HCT116 (cell line): ENCODE measurements at regions not wholly inside any gene's neighbourhood (a gene's known extent, or its start where the extent isn't known, plus 50 kb on each side); places are given as distances from the start of the nearest gene placed in this dataset.

Experiments used
- ATAC-seq: fragments of 200-7000 bp; cut with Tn5 transposase; 2 replicates; pipeline ENCODE4 v1.9.1; 2020; ENCODE audit warnings: mild to moderate bottlenecking, moderate library complexity
- BruUV-seq: library from RNA; stranded (reverse); fragments of 400-500 nt; replicated peaks from 2 replicates; lab custom pipeline; 2021; lab: Mats Ljungman, UMichigan
- CTCF ChIA-PET: fragments of 300-600 bp; sonication (Branson Sonifier 250); formaldehyde crosslinking; loops from one replicate; lab custom pipeline; 2021; ENCODE audit warnings: antibody characterized with exemption; lab: Charles Lee
- POLR2A ChIA-PET: fragments of 300-600, 350-600 bp; sonication (Branson Sonifier 250); formaldehyde crosslinking; loops from one replicate; lab custom pipeline; 2021; ENCODE audit warnings: antibody characterized with exemption; lab: Charles Lee
- RAD21 ChIA-PET, 2 experiments: fragments of 300-600 bp; sonication (Branson Sonifier 250); formaldehyde crosslinking; loops; one replicate each; lab custom pipeline; 2023; ENCODE audit warnings: low total read pairs in 2 of 2; ENCODE audit not compliant: uncharacterized antibody in 2 of 2, unreplicated experiment in 2 of 2, low non-redundant PET in 1 of 2; lab: Charles Lee
- DNase-seq: peaks from one replicate; pipeline ENCODE4 v3.0.0-alpha.2; 2010; ENCODE audit warnings: low read depth, low spot score
- H2AFZ ChIP-seq: fragments of 200-600 bp; shearing (Covaris generic), sonication (generic); 2 replicates; pipeline ENCODE4 v1.6.1; 2017; ENCODE audit warnings: low read depth, mixed run types, mixed read lengths, antibody characterized with exemption, low read length; ENCODE audit not compliant: poor library complexity, severe bottlenecking
- H3K27ac ChIP-seq: 2 replicates; pipeline ENCODE4 v1.5.1; 2012; ENCODE audit warnings: low read depth, low read length
- H3K27me3 ChIP-seq: fragments of 200-600 bp; sonication (generic); 2 replicates; pipeline ENCODE4 v1.6.1; 2016; ENCODE audit warnings: mixed run types, low read length, mixed read lengths; ENCODE audit not compliant: insufficient read depth
- H3K36me3 ChIP-seq, 2 experiments: fragments of 200-500 bp in 1 of 2; fragments of 200-600 bp in 1 of 2; sonication (Bioruptor generic) in 1 of 2; sonication (generic) in 1 of 2; 2 replicates each; pipeline versions ENCODE4 v1.5.1 to v1.6.1; 2014 to 2016; ENCODE audit warnings: low read length in 2 of 2, inconsistent platforms in 1 of 2, mixed read lengths in 1 of 2, mixed run types in 1 of 2; ENCODE audit not compliant: insufficient read depth in 2 of 2, control insufficient read depth in 1 of 2
- H3K4me1 ChIP-seq, 2 experiments: fragments of 200-600 bp in 1 of 2; sonication (generic) in 1 of 2; 2 replicates each; pipeline versions ENCODE4 v1.5.1 to v1.6.1; 2012 to 2017; ENCODE audit warnings: low read length in 2 of 2, inconsistent platforms in 1 of 2, mild to moderate bottlenecking in 1 of 2, mixed read lengths in 1 of 2, mixed run types in 1 of 2, moderate library complexity in 1 of 2; ENCODE audit not compliant: insufficient read depth in 2 of 2, control insufficient read depth in 1 of 2
- H3K4me2 ChIP-seq: fragments of 200-600 bp; sonication (generic); 2 replicates; pipeline ENCODE4 v1.6.1; 2017; ENCODE audit warnings: mixed run types, low read length, mixed read lengths
- H3K4me3 ChIP-seq, 2 experiments: fragments of 200-600 bp in 1 of 2; sonication (generic) in 1 of 2; replicated peaks in 1 of 2; 2 replicates each; pipeline ENCODE4 v1.5.1; 2011 to 2016; ENCODE audit warnings: low read length in 2 of 2, control low read depth in 1 of 2, low read depth in 1 of 2, mild to moderate bottlenecking in 1 of 2, mixed read lengths in 1 of 2, mixed run types in 1 of 2
- H3K79me2 ChIP-seq: fragments of 200-600 bp; sonication (generic); 2 replicates; pipeline ENCODE4 v1.6.1; 2017; ENCODE audit warnings: mild to moderate bottlenecking, mixed run types, low read length, moderate library complexity, mixed read lengths; ENCODE audit not compliant: insufficient read depth
- H3K9ac ChIP-seq: fragments of 200-600 bp; sonication (generic); 2 replicates; pipeline ENCODE4 v1.6.1; 2016; ENCODE audit warnings: low read length, mixed read lengths
- H3K9me2 ChIP-seq: fragments of 200-600 bp; sonication (generic), shearing (Covaris generic); 2 replicates; pipeline ENCODE4 v1.6.1; 2017; ENCODE audit warnings: mixed run types, mild to moderate bottlenecking, moderate library complexity; ENCODE audit not compliant: insufficient read depth
- H3K9me3 ChIP-seq, 2 experiments: fragments of 200-500 bp in 1 of 2; fragments of 200-600 bp in 1 of 2; sonication (Bioruptor generic) in 1 of 2; sonication (generic) in 1 of 2; 2 replicates each; pipeline ENCODE4 v1.6.1; 2014 to 2017; ENCODE audit warnings: low read length in 2 of 2, mixed read lengths in 2 of 2, inconsistent platforms in 1 of 2, low read depth in 1 of 2, mild to moderate bottlenecking in 1 of 2, mixed run types in 1 of 2, moderate library complexity in 1 of 2; ENCODE audit not compliant: control insufficient read depth in 1 of 2, insufficient read depth in 1 of 2
- H4K20me1 ChIP-seq: fragments of 200-600 bp; sonication (generic), shearing (Covaris generic); 2 replicates; pipeline ENCODE4 v1.6.1; 2017; ENCODE audit warnings: mixed run types, mild to moderate bottlenecking, moderate library complexity; ENCODE audit not compliant: insufficient read depth
- ATF3 ChIP-seq: IDR thresholded peaks from 2 replicates; pipeline ENCODE4 v1.6.1; 2012
- CBX3 ChIP-seq: IDR thresholded peaks from 2 replicates; pipeline ENCODE4 v1.6.1; 2012; ENCODE audit warnings: low read depth
- CEBPB ChIP-seq: IDR thresholded peaks from 2 replicates; pipeline ENCODE4 v1.6.1; 2012; ENCODE audit warnings: low read depth
- EGR1 ChIP-seq: IDR thresholded peaks from 2 replicates; pipeline ENCODE4 v1.6.1; 2012; ENCODE audit warnings: low read depth
- MAX ChIP-seq: IDR thresholded peaks from 2 replicates; pipeline ENCODE4 v1.6.1; 2012
- POLR2AphosphoS5 ChIP-seq: IDR thresholded peaks from 2 replicates; pipeline ENCODE4 v1.6.1; 2011; ENCODE audit warnings: mild to moderate bottlenecking, low read depth, low read length, moderate library complexity
- RAD21 ChIP-seq: IDR thresholded peaks from 2 replicates; pipeline ENCODE4 v1.6.1; 2012; ENCODE audit warnings: low read depth, mild to moderate bottlenecking
- REST ChIP-seq: IDR thresholded peaks from 2 replicates; pipeline ENCODE4 v1.6.1; 2012; ENCODE audit warnings: low read depth
- SIN3A ChIP-seq: IDR thresholded peaks from 2 replicates; pipeline ENCODE4 v1.6.1; 2012; ENCODE audit warnings: low read depth
- SRF ChIP-seq: IDR thresholded peaks from 2 replicates; pipeline ENCODE4 v1.6.1; 2012; ENCODE audit warnings: low read depth
- TCF7L2 ChIP-seq: IDR thresholded peaks from 2 replicates; pipeline ENCODE4 v1.7.0; 2011; ENCODE audit warnings: borderline replicate concordance, inconsistent platforms; ENCODE audit not compliant: insufficient read depth, insufficient read length; ENCODE audit errors: extremely low read depth
- YY1 ChIP-seq: IDR thresholded peaks from 2 replicates; pipeline ENCODE4 v1.6.1; 2011; ENCODE audit warnings: low read length, low read depth, moderate library complexity, mild to moderate bottlenecking; ENCODE audit not compliant: insufficient replicate concordance; ENCODE audit errors: extremely low read depth
- ZBTB33 ChIP-seq: IDR thresholded peaks from 2 replicates; pipeline ENCODE4 v1.6.1; 2011; ENCODE audit warnings: mild to moderate bottlenecking, low read length, moderate library complexity; ENCODE audit not compliant: insufficient replicate concordance; ENCODE audit errors: extremely low read depth
- ZNF274 ChIP-seq: fragments of 200-500 bp; sonication (Bioruptor generic); IDR thresholded peaks from 2 replicates; pipeline ENCODE4 v1.6.1; 2014; ENCODE audit warnings: mild to moderate bottlenecking, low read depth, low read length, inconsistent platforms
- intact Hi-C: fragments of 100-400 bp; cut with micrococcal nuclease; formaldehyde crosslinking; loops from 2 replicates; pipeline ENCODE4 v1.10.0; 2022

- CTCF ChIA-PET: no interaction called here
- Histone ChIP-seq H3K27ac (no peak overlapping the region), H3K9me2 (no peaks in the 10 kb centered on the region), H3K79me2 (no peaks in the 10 kb centered on the region), H4K20me1 (no peaks in the 10 kb centered on the region; the same call in 1 of the 2 replicates), H3K36me3 (no peaks in the 10 kb centered on the region), H2AFZ (no peak overlapping the region), H3K4me1 (no peaks in the 10 kb centered on the region), H3K4me3 (no peak overlapping the region), H3K27me3 (no peaks in the 10 kb centered on the region), H3K9me3 (no peaks in the 10 kb centered on the region), H3K9ac (no peak overlapping the region), H3K4me2 (no peak overlapping the region)
- POLR2A ChIA-PET: no interaction called here
- TF ChIP-seq MAX: no peak
- TF ChIP-seq CEBPB: no peak
- no peak for TF ChIP-seq ZNF274
- no peak for TF ChIP-seq POLR2AphosphoS5
- TF ChIP-seq SRF: no peak
- no peak for TF ChIP-seq ZBTB33
- no peak for TF ChIP-seq TCF7L2
- TF ChIP-seq SIN3A: no peak
- no peak for TF ChIP-seq REST
- TF ChIP-seq ATF3: no peak
- TF ChIP-seq YY1: no peak
- no peak for TF ChIP-seq EGR1
- no peak for TF ChIP-seq RAD21
- no peak for TF ChIP-seq CBX3
- DNase-seq: no peak
- intact Hi-C loops: loop anchor here (10.0 kb wide), 1 partner anchor 370 kb away; no protein-coding TSS in a partner anchor
- ATAC-seq: no peak
- BruUV-seq: no TSS peak
- RAD21 ChIA-PET: no interaction called here
These were observed 121.1 kb downstream of the MEX3B start for GRCh38 chr15:81924729-81925128.
